ENCODE measurements at regions not wholly inside any gene's neighbourhood (a gene's known extent, or its start where the extent isn't known, plus 50 kb on each side); places are given as distances from the start of the nearest gene placed in this dataset.

- no peak overlapping the region for H3K27ac ChIP-seq
- H3K4me1 ChIP-seq: no peaks in the 10 kb centered on the region
- intact Hi-C loops (cut with DNase I): no loop called here
- TF ChIP-seq, protein P1, sequence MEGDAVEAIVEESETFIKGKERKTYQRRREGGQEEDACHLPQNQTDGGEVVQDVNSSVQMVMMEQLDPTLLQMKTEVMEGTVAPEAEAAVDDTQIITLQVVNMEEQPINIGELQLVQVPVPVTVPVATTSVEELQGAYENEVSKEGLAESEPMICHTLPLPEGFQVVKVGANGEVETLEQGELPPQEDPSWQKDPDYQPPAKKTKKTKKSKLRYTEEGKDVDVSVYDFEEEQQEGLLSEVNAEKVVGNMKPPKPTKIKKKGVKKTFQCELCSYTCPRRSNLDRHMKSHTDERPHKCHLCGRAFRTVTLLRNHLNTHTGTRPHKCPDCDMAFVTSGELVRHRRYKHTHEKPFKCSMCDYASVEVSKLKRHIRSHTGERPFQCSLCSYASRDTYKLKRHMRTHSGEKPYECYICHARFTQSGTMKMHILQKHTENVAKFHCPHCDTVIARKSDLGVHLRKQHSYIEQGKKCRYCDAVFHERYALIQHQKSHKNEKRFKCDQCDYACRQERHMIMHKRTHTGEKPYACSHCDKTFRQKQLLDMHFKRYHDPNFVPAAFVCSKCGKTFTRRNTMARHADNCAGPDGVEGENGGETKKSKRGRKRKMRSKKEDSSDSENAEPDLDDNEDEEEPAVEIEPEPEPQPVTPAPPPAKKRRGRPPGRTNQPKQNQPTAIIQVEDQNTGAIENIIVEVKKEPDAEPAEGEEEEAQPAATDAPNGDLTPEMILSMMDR (IDR thresholded peaks at IDR 0.05): no peak
- TF ChIP-seq POLR2A (IDR thresholded peaks at IDR 0.05) (no peak), POLR2AphosphoS5 (IDR thresholded peaks at IDR 0.05; ENCODE audit: insufficient read depth in 1 of 2, low read depth in 1 of 2) (peak in 1 of 2 donors; percentile 48)
- no peaks in the 10 kb centered on the region for H3K9me3 ChIP-seq
- no peaks in the 10 kb centered on the region for H3K27me3 ChIP-seq
- no peaks in the 10 kb centered on the region for H3K36me3 ChIP-seq
- H3K4me3 ChIP-seq: no peak overlapping the region
- DNase-seq (ENCODE audit: extremely low spot score in 2 of 2): no peak
These were observed 201.7 kb upstream of the STK17B start for GRCh38 chr2:196372811-196373664.

GRCh38 chr2:196376984-196377877 lies 205.9 kb upstream of the STK17B start:
- DNase-seq (ENCODE audit: extremely low spot score in 2 of 2): no peak
- Histone ChIP-seq H3K4me3 (no peak overlapping the region), H3K4me1 (no peaks in the 10 kb centered on the region), H3K9me3 (no peaks in the 10 kb centered on the region), H3K27me3 (no peaks in the 10 kb centered on the region), H3K27ac (no peak overlapping the region), H3K36me3 (no peaks in the 10 kb centered on the region)
- TF ChIP-seq POLR2AphosphoS5 (IDR thresholded peaks at IDR 0.05; ENCODE audit: insufficient read depth in 1 of 2, low read depth in 1 of 2): no peak
- TF ChIP-seq POLR2A (IDR thresholded peaks at IDR 0.05): no peak
- TF ChIP-seq, protein P1 (IDR thresholded peaks at IDR 0.05): no peak
- intact Hi-C loops (cut with DNase I): no loop called here

DNA sequence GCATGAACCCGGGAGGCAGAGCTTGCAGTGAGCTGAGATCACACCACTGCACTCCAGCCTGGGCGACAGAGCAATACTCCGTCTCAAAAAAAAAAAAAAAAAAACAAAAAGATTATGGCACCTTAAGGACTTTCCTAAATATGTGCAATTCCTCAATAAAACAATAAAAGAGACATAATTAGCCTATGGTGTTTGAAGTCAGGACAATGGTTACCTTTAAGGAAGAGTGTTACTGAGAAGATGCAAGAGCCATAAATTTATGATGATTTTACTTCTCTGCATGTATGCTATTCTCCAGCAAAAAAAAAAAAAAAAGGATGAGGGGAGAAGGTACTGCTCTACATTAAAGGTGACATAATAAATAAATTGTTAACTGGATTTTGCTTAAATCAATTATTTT lies 208.2 kb upstream of the STK17B start:
- TF ChIP-seq POLR2A (IDR thresholded peaks at IDR 0.05) (no peak), POLR2AphosphoS5 (IDR thresholded peaks at IDR 0.05; ENCODE audit: insufficient read depth in 1 of 2, low read depth in 1 of 2) (no peak)
- TF ChIP-seq, protein P1 (IDR thresholded peaks at IDR 0.05): no peak
- no peaks in the 10 kb centered on the region for H3K4me1 ChIP-seq
- H3K27ac ChIP-seq: no peak overlapping the region
- H3K36me3 ChIP-seq: no peaks in the 10 kb centered on the region
- no peak for DNase-seq (ENCODE audit: extremely low spot score in 2 of 2)
- H3K27me3 ChIP-seq: no peaks in the 10 kb centered on the region
- intact Hi-C loops (cut with DNase I): no loop called here
- H3K4me3 ChIP-seq: no peak overlapping the region
- no peaks in the 10 kb centered on the region for H3K9me3 ChIP-seq

- Histone ChIP-seq H3K36me3 (no peaks in the 10 kb centered on the region), H3K4me3 (no peak overlapping the region), H3K4me1 (no peaks in the 10 kb centered on the region), H3K27me3 (no peaks in the 10 kb centered on the region), H3K9me3 (no peaks in the 10 kb centered on the region), H3K27ac (no peak overlapping the region)
- TF ChIP-seq POLR2A (IDR thresholded peaks at IDR 0.05) (no peak), POLR2AphosphoS5 (IDR thresholded peaks at IDR 0.05; ENCODE audit: insufficient read depth in 1 of 2, low read depth in 1 of 2) (no peak)
- TF ChIP-seq, protein P1 (IDR thresholded peaks at IDR 0.05): no peak
- DNase-seq (ENCODE audit: extremely low spot score in 2 of 2): no peak
- intact Hi-C loops (cut with DNase I): no loop called here
These were observed 208.7 kb upstream of the STK17B start for GRCh38 chr2:196380098-196380497.

Data from vagina (tissue), 2 donors.